ENCODE measurements at regions not wholly inside any gene's neighbourhood (a gene's known extent, or its start where the extent isn't known, plus 50 kb on each side); places are given as distances from the start of the nearest gene placed in this dataset.

GRCh38 chr2:5803547-5803946 is 111.4 kb downstream of the SOX11 start:
- H3K4me1 ChIP-seq (ENCODE audit: control insufficient read depth, insufficient read depth, low read length), result no peaks in the 10 kb centered on the region
- no peaks in the 10 kb centered on the region for H3K36me3 ChIP-seq (ENCODE audit: control insufficient read depth, insufficient read depth, low read length)
- H3K27ac ChIP-seq (ENCODE audit: low read length), result no peak overlapping the region
- no peak overlapping the region for H3K4me3 ChIP-seq (ENCODE audit: low read depth in 2 of 2, low read length in 2 of 2)
- no peak for TF ChIP-seq CTCF (IDR thresholded peaks at IDR 0.05)
- TF ChIP-seq TCF7L2 (IDR thresholded peaks at IDR 0.05; ENCODE audit: low read depth, low read length), result no peak
- no peak for TF ChIP-seq REST (IDR thresholded peaks at IDR 0.05; ENCODE audit: insufficient read depth in 1 of 2, low read depth in 2 of 2, low read length in 1 of 2)
- TF ChIP-seq SIN3A (IDR thresholded peaks at IDR 0.05; ENCODE audit: borderline replicate concordance, insufficient read depth, low read depth, low read length), result no peak
- no peak for TF ChIP-seq POLR2AphosphoS5 (IDR thresholded peaks at IDR 0.05; ENCODE audit: low read depth, low read length)
- no peak for DNase-seq (ENCODE audit: low read depth, low spot score)
- BruUV-seq (replicated peaks), result no TSS peak
- no peaks in the 10 kb centered on the region for H3K9me3 ChIP-seq (ENCODE audit: control insufficient read depth, insufficient read depth, low read depth, low read length)
- no peak for ATAC-seq
- intact Hi-C loops (cut with micrococcal nuclease; ENCODE audit: unreplicated experiment) (no loop called here), in situ Hi-C loops (cut with HindIII; ENCODE audit: low pct_unique_long_range_greater_than_20kb, low sequenced_read_pairs) (no loop called here)
- ChIA-PET POLR2A (no interaction called here), CTCF (no interaction called here)
- H3K27me3 ChIP-seq (ENCODE audit: control insufficient read depth, insufficient read depth, low read length), result no peaks in the 10 kb centered on the region

GRCh38 chr2:5818961-5819600 is 126.9 kb downstream of the SOX11 start:
- in situ Hi-C loops (cut with HindIII; ENCODE audit: low pct_unique_long_range_greater_than_20kb, low sequenced_read_pairs), result no loop called here
- intact Hi-C loops (cut with micrococcal nuclease; ENCODE audit: unreplicated experiment), result no loop called here
- POLR2A ChIA-PET, result no interaction called here

More at GRCh38 chr2:5818961-5819600, 126.9 kb downstream of the SOX11 start:
- ATAC-seq, result no peak
- TF ChIP-seq POLR2AphosphoS5 (IDR thresholded peaks at IDR 0.05; ENCODE audit: low read depth, low read length) (no peak), CTCF (IDR thresholded peaks at IDR 0.05) (no peak), SIN3A (IDR thresholded peaks at IDR 0.05; ENCODE audit: borderline replicate concordance, insufficient read depth, low read depth, low read length) (no peak), REST (IDR thresholded peaks at IDR 0.05; ENCODE audit: insufficient read depth in 1 of 2, low read depth in 2 of 2, low read length in 1 of 2) (no peak), TCF7L2 (IDR thresholded peaks at IDR 0.05; ENCODE audit: low read depth, low read length) (no peak)
- no TSS peak for BruUV-seq (replicated peaks)
- Histone ChIP-seq H3K4me1 (ENCODE audit: control insufficient read depth, insufficient read depth, low read length) (no peaks in the 10 kb centered on the region), H3K27ac (ENCODE audit: low read length) (no peak overlapping the region), H3K4me3 (ENCODE audit: low read depth in 2 of 2, low read length in 2 of 2) (no peak overlapping the region), H3K9me3 (ENCODE audit: control insufficient read depth, insufficient read depth, low read depth, low read length) (no peaks in the 10 kb centered on the region), H3K27me3 (ENCODE audit: control insufficient read depth, insufficient read depth, low read length) (no peaks in the 10 kb centered on the region), H3K36me3 (ENCODE audit: control insufficient read depth, insufficient read depth, low read length) (no peaks in the 10 kb centered on the region)
- CTCF ChIA-PET, result no interaction called here
- no peak for DNase-seq (ENCODE audit: low read depth, low spot score)
